Activated CD4-positive, CD25-positive, alpha-beta regulatory T cell (primary cell): ENCODE measurements at regions not wholly inside any gene's neighbourhood (a gene's known extent, or its start where the extent isn't known, plus 50 kb on each side); places are given as distances from the start of the nearest gene placed in this dataset.
"Not testable (repeated sequence)": the region's sequence is repeated elsewhere in the genome, so short reads cannot be mapped to it uniquely, and the experiment has no call there.

Source experiments
- DNase-seq, 4 experiments: peaks; one replicate each; lab custom pipeline; 2025; lab: John Stamatoyannopoulos, UW

GRCh38 chr2:54065411-54065810 lies 50.0 kb upstream of the ACYP2 start:
- DNase-seq = no peak

- no peak for DNase-seq
Observed at GRCh38 chr2:54063967-54064535, 51.4 kb upstream of the ACYP2 start.

- DNase-seq = no peak
Observed at GRCh38 chr2:54062401-54062800, 53.0 kb upstream of the ACYP2 start.

GRCh38 chr2:54061272-54061671 lies 54.1 kb upstream of the ACYP2 start:
- DNase-seq = no peak

- DNase-seq = no peak
Observed at GRCh38 chr2:54059986-54060385, 55.4 kb upstream of the ACYP2 start.

- no peak for DNase-seq
Observed at GRCh38 chr2:54059504-54059903, 55.9 kb upstream of the ACYP2 start.

- no peak for DNase-seq
Observed at GRCh38 chr2:54058449-54058848, 57.0 kb upstream of the ACYP2 start.

- DNase-seq = no peak
Observed at GRCh38 chr2:54054774-54055173, 60.6 kb upstream of the ACYP2 start.

- DNase-seq = no peak
Observed at GRCh38 chr2:54054271-54054670, 61.1 kb upstream of the ACYP2 start.

GRCh38 chr2:54053830-54054229 lies 61.6 kb upstream of the ACYP2 start:
- DNase-seq = no peak

GRCh38 chr2:54052825-54053718 lies 62.3 kb upstream of the ACYP2 start:
- no peak for DNase-seq

- DNase-seq = no peak
Observed at GRCh38 chr2:54050445-54050844, 65.0 kb upstream of the ACYP2 start.

GRCh38 chr2:54049365-54049764 lies 66.0 kb upstream of the ACYP2 start:
- DNase-seq = no peak

- DNase-seq = not testable (repeated sequence)
Observed at GRCh38 chr2:54048896-54049295, 66.5 kb upstream of the ACYP2 start.

GRCh38 chr2:54048117-54048785 lies 67.2 kb upstream of the ACYP2 start:
- no peak for DNase-seq

- DNase-seq = no peak
Observed at GRCh38 chr2:54047658-54048057, 67.8 kb upstream of the ACYP2 start.

GRCh38 chr2:54047091-54047490 lies 68.3 kb upstream of the ACYP2 start:
- no peak for DNase-seq

GRCh38 chr2:54042897-54043620 lies 72.3 kb upstream of the PSME4 start:
- no peak for DNase-seq

GRCh38 chr2:54042341-54042740 lies 71.5 kb upstream of the PSME4 start:
- no peak for DNase-seq

GRCh38 chr2:54041135-54041534 lies 70.3 kb upstream of the PSME4 start:
- peak in 2 of 4 experiments; percentile 7 to 12 for DNase-seq

GRCh38 chr2:54040685-54041084 lies 69.9 kb upstream of the PSME4 start:
- DNase-seq = no peak

- no peak for DNase-seq
Observed at GRCh38 chr2:54040250-54040649, 69.5 kb upstream of the PSME4 start.
